PC-9 (cell line): ENCODE measurements at regions not wholly inside any gene's neighbourhood (a gene's known extent, or its start where the extent isn't known, plus 50 kb on each side); places are given as distances from the start of the nearest gene placed in this dataset.

Source experiments
- BruUV-seq: library from RNA; stranded (reverse); fragments of 400-500 nt; replicated peaks from 2 replicates; lab custom pipeline; 2021; lab: Mats Ljungman, UMichigan
- CTCF ChIA-PET: fragments of 300-600 bp; sonication (Branson Sonifier 250); formaldehyde crosslinking; loops from one replicate; lab custom pipeline; 2022; ENCODE audit warnings: antibody characterized with exemption; lab: Charles Lee
- POLR2A ChIA-PET: fragments of 300-600 bp; sonication (Branson Sonifier 250); formaldehyde crosslinking; loops from one replicate; lab custom pipeline; 2022; ENCODE audit warnings: antibody characterized with exemption; ENCODE audit not compliant: unreplicated experiment; lab: Charles Lee
- DNase-seq, 2 experiments: peaks; one replicate each; pipeline versions ENCODE4 v3.0.0 to v3.0.0-alpha.2; 2015 to 2022; ENCODE audit warnings: mixed read lengths in 1 of 2
- H2AFZ ChIP-seq: fragments of 200-600 bp; sonication (generic); 2 replicates; pipeline ENCODE4 v1.8.1; 2017; ENCODE audit warnings: antibody characterized with exemption
- H3F3A ChIP-seq: fragments of 200-600 bp; sonication (generic); 2 replicates; pipeline ENCODE4 v1.8.1; 2017; ENCODE audit warnings: antibody characterized with exemption, mild to moderate bottlenecking, low read depth; ENCODE audit not compliant: insufficient read depth
- H3K27ac ChIP-seq: fragments of 200-600 bp; sonication (generic); 2 replicates; pipeline ENCODE4 v1.6.1; 2016; ENCODE audit warnings: mixed run types
- H3K27me3 ChIP-seq: fragments of 200-600 bp; sonication (generic); 2 replicates; pipeline ENCODE4 v1.6.1; 2016; ENCODE audit warnings: low read depth, mixed run types; ENCODE audit not compliant: insufficient read depth
- H3K36me3 ChIP-seq: fragments of 200-600 bp; sonication (generic); 2 replicates; pipeline ENCODE4 v1.6.1; 2016; ENCODE audit warnings: low read depth, mixed run types
- H3K4me1 ChIP-seq: fragments of 200-600 bp; sonication (generic); replicated peaks from 2 replicates; pipeline ENCODE4 v1.6.1; 2016; ENCODE audit warnings: mixed run types; ENCODE audit not compliant: insufficient read depth
- H3K4me2 ChIP-seq: fragments of 200-600 bp; sonication (generic); 2 replicates; pipeline ENCODE4 v1.6.1; 2017; ENCODE audit warnings: mixed run types
- H3K4me3 ChIP-seq: fragments of 200-600 bp; sonication (generic); 2 replicates; pipeline ENCODE4 v1.6.1; 2016; ENCODE audit warnings: mixed run types
- H3K79me2 ChIP-seq: fragments of 200-600 bp; sonication (generic); 2 replicates; pipeline ENCODE4 v1.6.1; 2017; ENCODE audit warnings: low read depth, mixed run types
- H3K9me2 ChIP-seq: fragments of 200-600 bp; sonication (generic); 2 replicates; pipeline ENCODE4 v1.8.1; 2017; ENCODE audit warnings: mild to moderate bottlenecking; ENCODE audit not compliant: insufficient read depth
- H3K9me3 ChIP-seq: fragments of 200-600 bp; sonication (generic); 2 replicates; pipeline ENCODE4 v1.8.1; 2016; ENCODE audit warnings: low read depth; ENCODE audit not compliant: insufficient read depth
- H4K20me1 ChIP-seq: fragments of 200-600 bp; sonication (generic); 2 replicates; pipeline ENCODE4 v1.8.1; 2017; ENCODE audit not compliant: insufficient read depth
- CTCF ChIP-seq: fragments of 200-600 bp; sonication (generic); conservative IDR thresholded peaks from 2 replicates; pipeline ENCODE4 v1.6.1; 2017; ENCODE audit warnings: mixed run types, antibody characterized with exemption, mild to moderate bottlenecking, moderate library complexity
- EZH2 ChIP-seq: fragments of 200-600 bp; sonication (generic); IDR thresholded peaks from 2 replicates; pipeline ENCODE4 v1.8.0; 2017; ENCODE audit warnings: antibody characterized with exemption, low read depth
- intact Hi-C: fragments of 100-400 bp; cut with micrococcal nuclease; formaldehyde crosslinking; loops from one replicate; pipeline ENCODE4 v1.10.0; 2022; ENCODE audit not compliant: unreplicated experiment

GRCh38 chr4:81631958-81632441 lies 160.3 kb upstream of the RASGEF1B start:
- no peaks in the 10 kb centered on the region for H3K79me2 ChIP-seq
- intact Hi-C loops, result loop anchor here (10.0 kb wide), 2 partner anchors 157 to 227 kb away; partner anchors contain the start of gene RASGEF1B
- H3K27me3 ChIP-seq, result no peaks in the 10 kb centered on the region
- H3F3A ChIP-seq, result no peaks in the 10 kb centered on the region
- H3K4me3 ChIP-seq, result no peak overlapping the region
- TF ChIP-seq EZH2 (no peak), CTCF (no peak)
- H3K27ac ChIP-seq, result peak overlapping the region; percentile 59
- H4K20me1 ChIP-seq, result no peaks in the 10 kb centered on the region
- CTCF ChIA-PET, result no interaction called here
- H3K4me1 ChIP-seq, result 0 out of 2 replicates have a peak, but pooled peaks cover 5% of the 10 kb centered on the region
- no peaks in the 10 kb centered on the region for H3K9me3 ChIP-seq
- POLR2A ChIA-PET, result no interaction called here
- no peaks in the 10 kb centered on the region for H3K9me2 ChIP-seq
- no peak overlapping the region for H2AFZ ChIP-seq
- H3K4me2 ChIP-seq, result no peak overlapping the region
- BruUV-seq, result no TSS peak
- peak; percentile 41 to 79 for DNase-seq
- no peaks in the 10 kb centered on the region for H3K36me3 ChIP-seq

- H2AFZ ChIP-seq, result no peak overlapping the region
- CTCF ChIA-PET, result no interaction called here
- no peaks in the 10 kb centered on the region for H3F3A ChIP-seq
- no peak overlapping the region for H3K4me2 ChIP-seq
- no peak for DNase-seq
- no peaks in the 10 kb centered on the region for H4K20me1 ChIP-seq
- no peaks in the 10 kb centered on the region for H3K9me3 ChIP-seq
- intact Hi-C loops, result no loop called here
- no peak overlapping the region for H3K4me3 ChIP-seq
- BruUV-seq, result no TSS peak
- H3K27me3 ChIP-seq, result no peaks in the 10 kb centered on the region
- no peaks in the 10 kb centered on the region for H3K9me2 ChIP-seq
- POLR2A ChIA-PET, result no interaction called here
- H3K79me2 ChIP-seq, result no peaks in the 10 kb centered on the region
- TF ChIP-seq EZH2, result no peak
- no peak for TF ChIP-seq CTCF
- no peaks in the 10 kb centered on the region for H3K36me3 ChIP-seq
- no peak overlapping the region for H3K27ac ChIP-seq
- no peaks in the 10 kb centered on the region for H3K4me1 ChIP-seq
Observed at GRCh38 chr4:81629366-81629765, 157.7 kb upstream of the RASGEF1B start.

GRCh38 chr4:81628489-81628888 lies 156.8 kb upstream of the RASGEF1B start:
- intact Hi-C loops, result no loop called here
- DNase-seq, result no peak
- Histone ChIP-seq H3F3A (no peaks in the 10 kb centered on the region), H3K4me1 (no peaks in the 10 kb centered on the region), H3K27me3 (no peaks in the 10 kb centered on the region), H4K20me1 (no peaks in the 10 kb centered on the region), H3K9me3 (no peaks in the 10 kb centered on the region), H3K4me2 (no peak overlapping the region), H2AFZ (no peak overlapping the region), H3K4me3 (no peak overlapping the region), H3K9me2 (no peaks in the 10 kb centered on the region), H3K27ac (no peak overlapping the region), H3K36me3 (no peaks in the 10 kb centered on the region), H3K79me2 (no peaks in the 10 kb centered on the region)
- ChIA-PET CTCF (no interaction called here), POLR2A (no interaction called here)
- BruUV-seq, result no TSS peak
- TF ChIP-seq EZH2 (no peak), CTCF (no peak)
